WTC11 (cell line): ENCODE measurements at regions not wholly inside any gene's neighbourhood (a gene's known extent, or its start where the extent isn't known, plus 50 kb on each side); places are given as distances from the start of the nearest gene placed in this dataset.

Source experiments
- CTCF ChIP-seq: fragments of 200-600 bp; IDR thresholded peaks from 2 replicates; pipeline ENCODE4 v1.8.0; 2022; ENCODE audit warnings: antibody characterized with exemption
- E2F1 ChIP-seq: sonication (generic); formaldehyde crosslinking; IDR thresholded peaks from 2 replicates; pipeline ENCODE4 v1.8.0; 2022; ENCODE audit warnings: mild to moderate bottlenecking, missing genetic modification reagents
- HMGA2 ChIP-seq: fragments of 250-450 bp; sonication (Bioruptor Pico); IDR thresholded peaks from 2 replicates; pipeline ENCODE4 v1.4.0; 2021; ENCODE audit warnings: mild to moderate bottlenecking, moderate library complexity
- OVOL2 ChIP-seq: fragments of 250-450 bp; sonication (Bioruptor Pico); IDR thresholded peaks from 2 replicates; pipeline ENCODE4 v1.9.0; 2021; ENCODE audit warnings: mild to moderate bottlenecking, borderline replicate concordance
- SP1 ChIP-seq: sonication (generic); formaldehyde crosslinking; conservative IDR thresholded peaks from 2 replicates; pipeline ENCODE4 v1.8.1; 2022; ENCODE audit warnings: missing genetic modification reagents
- STAT6 ChIP-seq: sonication (generic); formaldehyde crosslinking; conservative IDR thresholded peaks from 2 replicates; pipeline ENCODE4 v1.8.1; 2023; ENCODE audit warnings: mild to moderate bottlenecking, low read depth, missing genetic modification reagents, moderate library complexity
- TCF7 ChIP-seq: sonication (generic); formaldehyde crosslinking; IDR thresholded peaks from 2 replicates; pipeline ENCODE4 v1.8.0; 2022; ENCODE audit warnings: mild to moderate bottlenecking, low read depth, missing genetic modification reagents, moderate library complexity
- TEAD1 ChIP-seq: sonication (generic); formaldehyde crosslinking; IDR thresholded peaks from 2 replicates; pipeline ENCODE4 v1.8.0; 2022; ENCODE audit warnings: mild to moderate bottlenecking, missing genetic modification reagents
- ZNF121 ChIP-seq: sonication (generic); formaldehyde crosslinking; IDR thresholded peaks from 2 replicates; pipeline ENCODE4 v1.8.0; 2023; ENCODE audit warnings: missing genetic modification reagents
- ZSCAN18 ChIP-seq: fragments of 250-450 bp; sonication (Bioruptor Pico); IDR thresholded peaks from 2 replicates; pipeline ENCODE4 v2.1.2; 2022; ENCODE audit warnings: mild to moderate bottlenecking, moderate library complexity

- TF ChIP-seq E2F1 (no peak), TCF7 (CRISPR knock-in tag) (no peak), OVOL2 (CRISPR knock-in tag) (no peak), ZNF121 (CRISPR knock-in tag) (no peak), HMGA2 (CRISPR knock-in tag) (no peak), STAT6 (CRISPR knock-in tag) (no peak), CTCF (no peak), ZSCAN18 (CRISPR knock-in tag) (no peak), TEAD1 (CRISPR knock-in tag) (no peak), SP1 (no peak)
Measured at GRCh38 chr10:29007748-29008610, 280.9 kb upstream of the LYZL1 start.
